GM19043 (cell line): ENCODE measurements at regions not wholly inside any gene's neighbourhood (a gene's known extent, or its start where the extent isn't known, plus 50 kb on each side); places are given as distances from the start of the nearest gene placed in this dataset.

ENCODE experiments used
- ATAC-seq: cut with Tn5 transposase; IDR thresholded peaks from one replicate; pipeline ENCODE4 v1.9.1; 2021; ENCODE audit warnings: low read depth; ENCODE audit not compliant: unreplicated experiment

GRCh38 chr7:20267482-20267881, 50.3 kb upstream of the MACC1 start:
- ATAC-seq = no peak

- no peak for ATAC-seq
These were observed 51.6 kb upstream of the MACC1 start for GRCh38 chr7:20268824-20269223.

GRCh38 chr7:20269726-20270125, 52.5 kb upstream of the MACC1 start:
- ATAC-seq = no peak

- no peak for ATAC-seq
These were observed 53.2 kb upstream of the MACC1 start for GRCh38 chr7:20270371-20270770.

- peak; percentile 86 for ATAC-seq
These were observed 53.7 kb upstream of the MACC1 start for GRCh38 chr7:20270867-20271266.

- ATAC-seq = no peak
These were observed 55.1 kb upstream of the ITGB8 start for GRCh38 chr7:20275637-20276036.

GRCh38 chr7:20276705-20277472, 53.8 kb upstream of the ITGB8 start:
- no peak for ATAC-seq

GRCh38 chr7:20279979-20280378, 50.7 kb upstream of the ITGB8 start:
- ATAC-seq = no peak

GRCh38 chr7:20280475-20281351, 50.0 kb upstream of the ITGB8 start:
- no peak for ATAC-seq
